Activated CD4-positive, alpha-beta T cell treated with anti-CD3 and anti-CD28 coated beads, Interleukin-2, amount 10 ng/mL, durations not matched to agents 7 days and 5 days (primary cell): ENCODE measurements at regions not wholly inside any gene's neighbourhood (a gene's known extent, or its start where the extent isn't known, plus 50 kb on each side); places are given as distances from the start of the nearest gene placed in this dataset.

Source experiments
- CTCF ChIA-PET: fragments of 350-600 bp; sonication (Branson Sonifier 250); formaldehyde crosslinking; loops from one replicate; lab custom pipeline; 2021; ENCODE audit warnings: antibody characterized with exemption; lab: Charles Lee
- POLR2A ChIA-PET: fragments of 350-600 bp; sonication (Branson Sonifier 250); formaldehyde crosslinking; loops from one replicate; lab custom pipeline; 2021; ENCODE audit warnings: antibody characterized with exemption; lab: Charles Lee
- DNase-seq: peaks from one replicate; pipeline ENCODE4 v3.0.0-alpha.2; 2020
- H3K27ac Mint-ChIP-seq: one replicate; pipeline ENCODE4 v1.8.0; 2021; ENCODE audit warnings: mild to moderate bottlenecking, moderate library complexity, mixed read lengths
- H3K27me3 Mint-ChIP-seq: one replicate; pipeline ENCODE4 v1.8.0; 2021; ENCODE audit warnings: mixed read lengths
- H3K36me3 Mint-ChIP-seq: one replicate; pipeline ENCODE4 v1.8.0; 2021; ENCODE audit warnings: low read depth, mixed read lengths
- H3K4me1 Mint-ChIP-seq: one replicate; pipeline ENCODE4 v1.8.0; 2021; ENCODE audit warnings: mixed read lengths
- H3K4me3 Mint-ChIP-seq: one replicate; pipeline ENCODE4 v1.8.0; 2021; ENCODE audit warnings: mild to moderate bottlenecking, moderate library complexity, mixed read lengths
- H3K9me3 Mint-ChIP-seq: one replicate; pipeline ENCODE4 v1.8.0; 2021; ENCODE audit warnings: mixed read lengths

DNA sequence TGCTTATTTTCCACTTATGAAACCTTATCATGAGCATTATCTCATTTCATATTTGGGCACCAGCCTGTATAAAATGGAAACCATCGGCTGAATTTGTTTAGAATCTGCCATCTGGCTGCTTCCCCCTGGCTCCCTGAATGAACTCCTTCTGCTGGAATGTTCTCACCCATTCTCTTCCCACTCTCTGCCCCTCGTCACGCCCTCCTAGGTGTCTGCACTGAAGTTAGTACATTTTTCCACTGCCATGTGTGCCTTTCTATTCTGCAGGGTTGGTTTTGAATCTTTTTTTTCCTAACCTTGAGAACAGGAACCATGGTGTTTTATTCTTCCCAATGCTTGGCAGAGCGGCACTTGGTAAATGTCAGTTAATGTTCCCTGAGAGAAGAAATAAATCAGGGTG is 359.7 kb downstream of the MLLT3 start:
- ChIA-PET POLR2A (no interaction called here), CTCF (no interaction called here)
- no peaks in the 10 kb centered on the region for H3K27me3 Mint-ChIP-seq
- peaks cover 15% of the 10 kb centered on the region for H3K9me3 Mint-ChIP-seq
- no peak for DNase-seq
- H3K36me3 Mint-ChIP-seq: peaks cover 7% of the 10 kb centered on the region
- H3K4me3 Mint-ChIP-seq: no peak overlapping the region
- no peaks in the 10 kb centered on the region for H3K4me1 Mint-ChIP-seq
- no peak overlapping the region for H3K27ac Mint-ChIP-seq

DNA sequence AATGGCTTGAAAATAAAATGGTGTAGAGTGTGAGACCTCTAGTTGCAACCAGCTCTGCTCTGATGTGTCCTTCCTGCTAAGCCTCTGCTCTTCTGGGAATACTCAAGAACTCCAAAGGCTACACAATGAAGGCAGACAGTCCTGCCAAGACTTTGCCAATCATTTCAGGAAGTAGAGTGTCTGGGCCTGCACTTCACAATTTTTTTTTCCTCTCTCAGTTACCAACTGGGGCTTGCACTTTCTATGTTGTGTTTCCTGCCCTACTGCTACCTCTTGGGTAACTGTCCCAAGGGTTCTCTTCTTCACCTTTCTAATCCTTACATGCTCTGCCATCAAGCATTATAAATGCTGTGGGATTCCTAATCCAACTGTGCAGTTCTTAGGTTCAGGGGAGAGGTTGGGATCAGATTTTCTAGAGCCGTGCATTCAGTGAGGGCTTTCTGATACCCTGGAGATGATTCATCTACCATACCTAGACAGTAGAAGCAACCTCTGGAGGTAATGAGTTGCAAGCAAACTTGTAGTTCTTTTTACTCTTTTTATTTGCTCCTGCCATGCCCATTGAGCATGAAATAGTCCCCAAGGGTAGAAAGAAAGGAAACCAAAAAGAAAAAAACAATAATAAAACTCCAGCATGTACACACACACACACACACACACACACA is 365.9 kb downstream of the MLLT3 start:
- Mint-ChIP-seq H3K27me3 (no peaks in the 10 kb centered on the region), H3K4me3 (no peak overlapping the region), H3K4me1 (peaks cover 34% of the 10 kb centered on the region), H3K36me3 (peaks cover 14% of the 10 kb centered on the region), H3K9me3 (peaks cover 6% of the 10 kb centered on the region), H3K27ac (peak overlapping the region; percentile 84)
- POLR2A ChIA-PET: no interaction called here
- CTCF ChIA-PET: interaction anchor here (1.4 kb wide), 1 partner anchor 13 kb away, joined by 4 read pairs; no protein-coding TSS in a partner anchor
- no peak for DNase-seq

- Mint-ChIP-seq H3K27ac (no peak overlapping the region), H3K4me1 (peaks cover 34% of the 10 kb centered on the region), H3K27me3 (no peaks in the 10 kb centered on the region), H3K4me3 (no peak overlapping the region), H3K36me3 (peaks cover 14% of the 10 kb centered on the region), H3K9me3 (peaks cover 8% of the 10 kb centered on the region)
- POLR2A ChIA-PET: no interaction called here
- CTCF ChIA-PET: interaction anchor here (0.6 to 1.4 kb wide), 2 partner anchors 15 to 250 kb away, joined by 4 to 5 read pairs; no protein-coding TSS in a partner anchor
- DNase-seq: no peak
Measured at GRCh38 chr9:20255052-20255451, 367.2 kb downstream of the MLLT3 start.

- H3K27ac Mint-ChIP-seq: no peak overlapping the region
- POLR2A ChIA-PET: no interaction called here
- no peak for DNase-seq
- peaks cover 16% of the 10 kb centered on the region for H3K36me3 Mint-ChIP-seq
- CTCF ChIA-PET: interaction anchor here (1.5 kb wide), 1 partner anchor 16 kb away, joined by 4 read pairs; no protein-coding TSS in a partner anchor
- no peak overlapping the region for H3K4me3 Mint-ChIP-seq
- peaks cover 34% of the 10 kb centered on the region for H3K4me1 Mint-ChIP-seq
- H3K9me3 Mint-ChIP-seq: peaks cover 11% of the 10 kb centered on the region
- H3K27me3 Mint-ChIP-seq: no peaks in the 10 kb centered on the region
Measured at GRCh38 chr9:20253635-20254034, 368.7 kb downstream of the MLLT3 start.

DNA sequence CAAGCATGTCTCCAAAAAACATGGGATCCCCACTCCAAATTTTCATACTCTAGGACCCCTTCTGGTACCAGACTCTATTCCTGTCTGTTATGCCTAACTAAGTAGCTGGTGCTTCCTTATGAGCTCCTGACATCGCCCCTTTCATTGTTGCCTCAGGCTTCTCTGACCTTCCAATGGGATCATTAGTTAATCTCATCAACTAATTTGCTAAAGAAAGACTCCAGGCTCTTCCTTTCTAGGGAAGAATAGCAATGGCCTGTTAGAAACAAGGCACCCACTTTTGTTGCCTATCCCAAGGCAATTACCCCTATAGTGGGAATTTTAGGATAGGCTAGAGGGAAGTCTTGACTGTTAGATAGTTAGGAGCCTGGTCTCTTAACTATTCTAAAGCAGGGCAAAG is 369.5 kb downstream of the MLLT3 start:
- Mint-ChIP-seq H3K4me3 (no peak overlapping the region), H3K9me3 (peaks cover 17% of the 10 kb centered on the region), H3K36me3 (peaks cover 19% of the 10 kb centered on the region), H3K4me1 (peaks cover 34% of the 10 kb centered on the region), H3K27me3 (no peaks in the 10 kb centered on the region), H3K27ac (no peak overlapping the region)
- CTCF ChIA-PET: interaction anchor here (1.5 kb wide), 1 partner anchor 17 kb away, joined by 4 read pairs; no protein-coding TSS in a partner anchor
- DNase-seq: no peak
- POLR2A ChIA-PET: no interaction called here

DNA sequence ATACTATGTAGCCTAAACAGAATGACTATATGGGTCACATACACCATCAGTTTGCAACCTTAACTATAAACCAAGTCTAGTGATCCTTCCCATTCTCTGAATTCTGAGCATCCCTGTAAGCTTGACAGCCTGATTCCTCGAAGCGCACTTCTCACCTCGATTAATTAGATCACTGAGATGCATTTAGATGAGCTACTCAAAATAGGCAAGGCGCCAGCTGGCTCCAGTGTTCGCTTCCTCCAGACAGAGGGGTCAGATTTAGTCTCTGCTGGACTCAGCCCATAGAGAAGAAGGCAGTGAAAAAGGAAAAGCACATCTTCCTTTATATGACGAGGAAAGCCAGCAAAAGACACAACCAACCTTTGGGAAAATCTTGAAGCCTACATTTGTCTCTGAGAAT is 371.5 kb downstream of the MLLT3 start:
- H3K9me3 Mint-ChIP-seq: peaks cover 18% of the 10 kb centered on the region
- peaks cover 19% of the 10 kb centered on the region for H3K36me3 Mint-ChIP-seq
- DNase-seq: no peak
- H3K4me1 Mint-ChIP-seq: peaks cover 32% of the 10 kb centered on the region
- CTCF ChIA-PET: interaction anchor here (0.9 to 2.1 kb wide), 4 partner anchors 9 to 18 kb away, joined by 4 to 6 read pairs (median 4); no protein-coding TSS in a partner anchor
- H3K27me3 Mint-ChIP-seq: no peaks in the 10 kb centered on the region
- POLR2A ChIA-PET: no interaction called here
- H3K27ac Mint-ChIP-seq: no peak overlapping the region
- H3K4me3 Mint-ChIP-seq: no peak overlapping the region

DNA sequence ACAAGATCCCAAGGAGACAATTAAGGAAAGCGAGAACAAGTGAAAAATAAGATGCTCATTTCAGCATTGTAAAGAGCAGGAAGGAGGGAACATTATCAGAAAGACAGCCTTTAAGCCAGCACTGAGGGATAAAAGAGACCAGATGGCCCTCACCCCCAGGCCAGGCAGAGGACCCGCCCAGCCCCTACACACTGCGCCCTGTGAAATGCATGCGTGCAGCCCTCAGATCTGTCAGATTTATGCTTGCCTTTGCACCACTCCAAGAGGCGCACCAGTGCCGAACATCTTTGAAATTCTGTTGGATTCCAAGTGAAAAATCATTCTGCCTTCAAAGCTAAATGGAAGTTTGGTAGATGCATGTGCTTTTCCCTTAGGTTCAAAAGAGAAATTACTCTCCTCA is 378.0 kb downstream of the MLLT3 start:
- Mint-ChIP-seq H3K27me3 (peaks cover 3% of the 10 kb centered on the region), H3K9me3 (peaks cover 24% of the 10 kb centered on the region), H3K4me3 (no peak overlapping the region), H3K27ac (peak overlapping the region; percentile 76), H3K36me3 (peaks cover 40% of the 10 kb centered on the region), H3K4me1 (peaks cover 73% of the 10 kb centered on the region)
- no peak for DNase-seq
- ChIA-PET POLR2A (no interaction called here), CTCF (no interaction called here)

- Mint-ChIP-seq H3K4me1 (peaks cover 73% of the 10 kb centered on the region), H3K36me3 (peaks cover 38% of the 10 kb centered on the region), H3K27me3 (peaks cover 3% of the 10 kb centered on the region), H3K27ac (peak overlapping the region; percentile 76), H3K4me3 (peak overlapping the region; percentile 10), H3K9me3 (peaks cover 24% of the 10 kb centered on the region)
- ChIA-PET CTCF (no interaction called here), POLR2A (no interaction called here)
- no peak for DNase-seq
Measured at GRCh38 chr9:20243841-20244240, 378.5 kb downstream of the MLLT3 start.

GRCh38 chr9:20242510-20243189 is 379.6 kb downstream of the MLLT3 start:
- Mint-ChIP-seq H3K27me3 (peaks cover 3% of the 10 kb centered on the region), H3K27ac (peak overlapping the region; percentile 76), H3K9me3 (peaks cover 15% of the 10 kb centered on the region), H3K36me3 (peaks cover 37% of the 10 kb centered on the region), H3K4me3 (peak overlapping the region; percentile 24), H3K4me1 (peaks cover 76% of the 10 kb centered on the region)
- ChIA-PET CTCF (interaction anchor here (0.6 to 1.7 kb wide), 7 partner anchors 8 to 376 kb away, joined by 3 to 5 read pairs (median 3); no protein-coding TSS in a partner anchor), POLR2A (interaction anchor here (1.2 kb wide), 1 partner anchor 33 kb away, joined by 7 read pairs; no protein-coding TSS in a partner anchor)
- DNase-seq: peak; percentile 82

DNA sequence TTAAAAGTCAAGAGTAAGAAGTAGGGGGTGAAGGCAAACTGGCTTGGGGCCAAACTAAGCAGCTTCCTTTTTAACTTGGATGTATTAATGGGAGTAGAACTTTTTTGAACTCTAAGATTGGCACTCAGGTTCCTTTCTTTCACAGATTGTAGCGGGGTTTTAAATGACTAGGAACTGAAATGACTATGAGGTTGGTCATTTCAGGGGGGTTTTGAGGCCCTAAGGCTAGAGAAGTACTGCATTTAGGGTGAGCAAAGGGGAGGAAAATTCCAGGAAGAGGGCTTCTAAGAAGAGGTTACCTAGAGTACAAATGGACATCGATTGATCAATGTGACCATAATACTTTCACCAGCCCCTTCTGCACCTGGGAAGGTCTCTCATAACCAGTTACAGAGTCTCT is 381.8 kb downstream of the MLLT3 start:
- Mint-ChIP-seq H3K9me3 (peaks cover 23% of the 10 kb centered on the region), H3K27me3 (peaks cover 3% of the 10 kb centered on the region), H3K36me3 (peaks cover 43% of the 10 kb centered on the region), H3K4me3 (no peak overlapping the region), H3K27ac (no peak overlapping the region), H3K4me1 (peaks cover 76% of the 10 kb centered on the region)
- ChIA-PET CTCF (interaction anchor here (1.4 kb wide), 1 partner anchor 24 kb away, joined by 3 read pairs; no protein-coding TSS in a partner anchor), POLR2A (no interaction called here)
- DNase-seq: no peak

DNA sequence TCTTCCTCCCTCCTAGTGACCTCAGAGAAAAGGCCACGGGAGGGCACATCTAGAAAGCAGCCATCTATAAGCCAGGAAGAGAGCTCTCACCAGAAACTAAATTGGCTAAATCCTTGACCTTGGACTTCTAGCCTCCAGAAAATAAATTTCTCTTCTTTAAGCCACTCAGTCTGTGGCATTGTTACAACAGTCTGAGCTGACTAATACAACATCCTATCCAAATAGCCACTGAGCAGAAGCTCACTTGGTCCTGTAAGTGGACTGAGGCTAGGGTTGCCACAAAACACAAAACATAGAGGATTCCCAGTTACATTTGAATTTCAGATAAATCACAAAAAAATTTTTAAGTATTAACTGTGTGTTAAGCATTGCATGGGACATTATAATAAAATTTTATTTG is 383.4 kb downstream of the MLLT3 start:
- Mint-ChIP-seq H3K27me3 (peaks cover 6% of the 10 kb centered on the region), H3K4me1 (peaks cover 60% of the 10 kb centered on the region), H3K9me3 (peaks cover 26% of the 10 kb centered on the region), H3K27ac (no peak overlapping the region), H3K36me3 (peaks cover 37% of the 10 kb centered on the region), H3K4me3 (no peak overlapping the region)
- POLR2A ChIA-PET: no interaction called here
- CTCF ChIA-PET: interaction anchor here (1.1 to 1.4 kb wide), 4 partner anchors 11 to 266 kb away, joined by 3 to 4 read pairs (median 3); no protein-coding TSS in a partner anchor
- no peak for DNase-seq

- CTCF ChIA-PET: no interaction called here
- Mint-ChIP-seq H3K36me3 (peaks cover 40% of the 10 kb centered on the region), H3K4me1 (peaks cover 48% of the 10 kb centered on the region), H3K4me3 (no peak overlapping the region), H3K27ac (peak overlapping the region; percentile 52), H3K27me3 (peaks cover 6% of the 10 kb centered on the region), H3K9me3 (peaks cover 27% of the 10 kb centered on the region)
- POLR2A ChIA-PET: no interaction called here
- DNase-seq: no peak
Measured at GRCh38 chr9:20237686-20238085, 384.6 kb downstream of the MLLT3 start.

DNA sequence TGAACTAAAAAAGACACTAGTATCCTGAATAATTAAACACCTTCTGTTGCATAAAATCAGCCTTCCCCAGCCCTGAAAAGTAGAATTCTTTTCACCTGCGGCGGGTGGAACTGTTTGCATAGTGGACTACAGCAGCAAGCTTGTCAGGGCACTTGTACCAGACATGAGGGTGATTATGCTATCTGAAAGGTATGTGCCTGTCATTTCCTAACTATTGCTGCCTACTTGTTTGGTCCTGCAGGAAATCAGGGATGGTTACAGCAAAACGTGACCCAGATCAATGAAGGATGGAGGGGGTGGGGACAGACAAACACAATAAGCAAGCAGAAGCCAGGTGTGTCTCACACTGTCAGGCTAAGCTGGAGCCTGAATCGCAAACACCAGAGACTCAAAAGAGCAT is 385.6 kb downstream of the MLLT3 start:
- ChIA-PET CTCF (no interaction called here), POLR2A (no interaction called here)
- H3K27me3 Mint-ChIP-seq: peaks cover 7% of the 10 kb centered on the region
- peaks cover 28% of the 10 kb centered on the region for H3K9me3 Mint-ChIP-seq
- peak overlapping the region; percentile 3 for H3K27ac Mint-ChIP-seq
- DNase-seq: no peak
- peaks cover 40% of the 10 kb centered on the region for H3K36me3 Mint-ChIP-seq
- peaks cover 38% of the 10 kb centered on the region for H3K4me1 Mint-ChIP-seq
- H3K4me3 Mint-ChIP-seq: no peak overlapping the region
